Kidney epithelial cell (primary cell): ENCODE measurements at regions not wholly inside any gene's neighbourhood (a gene's known extent, or its start where the extent isn't known, plus 50 kb on each side); places are given as distances from the start of the nearest gene placed in this dataset.

Experiments
- DNase-seq: peaks from one replicate; pipeline ENCODE4 v3.0.0-alpha.2; 2010; ENCODE audit warnings: low read depth
- H3K27me3 ChIP-seq: 2 replicates; pipeline ENCODE4 v1.6.0; 2011; ENCODE audit warnings: low read length; ENCODE audit not compliant: control insufficient read depth, insufficient read depth
- H3K36me3 ChIP-seq: 2 replicates; pipeline ENCODE4 v1.5.1; 2011; ENCODE audit warnings: low read length; ENCODE audit not compliant: control insufficient read depth, insufficient read depth
- H3K4me3 ChIP-seq: 2 replicates; pipeline ENCODE4 v1.5.1; 2011; ENCODE audit warnings: low read depth, mild to moderate bottlenecking, control low read depth, low read length
- TF ChIP-seq, protein P1 (sequence below): IDR thresholded peaks from 2 replicates; pipeline ENCODE4 v1.5.1; 2011; ENCODE audit warnings: mild to moderate bottlenecking, moderate library complexity, low read length, control low read depth, inconsistent platforms; ENCODE audit not compliant: insufficient read depth, poor library complexity, severe bottlenecking

- Histone ChIP-seq H3K36me3 (no peaks in the 10 kb centered on the region), H3K4me3 (no peak overlapping the region), H3K27me3 (no peaks in the 10 kb centered on the region)
- no peak for DNase-seq
- TF ChIP-seq, protein P1, sequence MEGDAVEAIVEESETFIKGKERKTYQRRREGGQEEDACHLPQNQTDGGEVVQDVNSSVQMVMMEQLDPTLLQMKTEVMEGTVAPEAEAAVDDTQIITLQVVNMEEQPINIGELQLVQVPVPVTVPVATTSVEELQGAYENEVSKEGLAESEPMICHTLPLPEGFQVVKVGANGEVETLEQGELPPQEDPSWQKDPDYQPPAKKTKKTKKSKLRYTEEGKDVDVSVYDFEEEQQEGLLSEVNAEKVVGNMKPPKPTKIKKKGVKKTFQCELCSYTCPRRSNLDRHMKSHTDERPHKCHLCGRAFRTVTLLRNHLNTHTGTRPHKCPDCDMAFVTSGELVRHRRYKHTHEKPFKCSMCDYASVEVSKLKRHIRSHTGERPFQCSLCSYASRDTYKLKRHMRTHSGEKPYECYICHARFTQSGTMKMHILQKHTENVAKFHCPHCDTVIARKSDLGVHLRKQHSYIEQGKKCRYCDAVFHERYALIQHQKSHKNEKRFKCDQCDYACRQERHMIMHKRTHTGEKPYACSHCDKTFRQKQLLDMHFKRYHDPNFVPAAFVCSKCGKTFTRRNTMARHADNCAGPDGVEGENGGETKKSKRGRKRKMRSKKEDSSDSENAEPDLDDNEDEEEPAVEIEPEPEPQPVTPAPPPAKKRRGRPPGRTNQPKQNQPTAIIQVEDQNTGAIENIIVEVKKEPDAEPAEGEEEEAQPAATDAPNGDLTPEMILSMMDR, result no peak
Observed at GRCh38 chr13:50152655-50153309, 137.5 kb downstream of the KCNRG start.

DNA sequence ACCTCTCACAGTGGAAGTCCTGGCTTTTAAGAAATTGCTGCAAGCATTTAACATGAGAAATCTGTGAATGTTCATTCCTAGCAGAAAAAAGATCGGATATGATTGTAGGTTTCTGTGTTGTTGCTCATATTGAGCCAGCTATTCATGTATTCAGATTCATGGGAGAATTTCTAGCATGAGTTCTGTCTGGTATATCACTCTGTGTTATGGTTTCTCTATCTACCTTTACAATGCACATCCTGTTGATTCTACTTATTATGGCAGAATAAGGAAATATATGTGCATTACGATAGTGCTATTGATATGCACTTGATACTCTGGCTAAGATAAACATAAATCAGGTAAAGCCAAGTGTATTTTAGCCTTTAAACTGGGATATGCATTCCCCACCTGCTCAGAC is 138.2 kb downstream of the KCNRG start:
- H3K27me3 ChIP-seq, result no peaks in the 10 kb centered on the region
- no peak for DNase-seq
- no peak overlapping the region for H3K4me3 ChIP-seq
- TF ChIP-seq, protein P1, result no peak
- H3K36me3 ChIP-seq, result no peaks in the 10 kb centered on the region

DNA sequence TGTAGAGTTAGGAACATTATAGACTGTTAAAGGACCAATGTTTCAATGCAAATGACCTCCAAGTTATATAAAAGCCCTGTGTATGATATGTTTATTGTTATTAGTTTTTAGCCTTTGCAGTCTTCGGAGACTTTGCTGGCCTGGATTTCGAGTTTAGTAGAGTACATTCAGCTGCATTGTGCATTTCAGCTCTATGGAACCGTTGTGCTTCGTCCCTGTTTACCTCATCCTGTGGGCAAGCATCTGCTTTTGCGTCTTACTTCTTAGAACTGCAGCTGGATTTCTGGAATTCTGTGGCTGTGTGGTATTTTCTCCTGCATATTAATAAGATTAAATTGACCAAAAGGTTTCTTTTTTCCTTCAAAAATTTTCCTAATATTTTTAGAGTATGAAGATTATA is 138.6 kb downstream of the KCNRG start:
- DNase-seq, result no peak
- Histone ChIP-seq H3K27me3 (no peaks in the 10 kb centered on the region), H3K4me3 (no peak overlapping the region), H3K36me3 (no peaks in the 10 kb centered on the region)
- TF ChIP-seq, protein P1, result no peak

GRCh38 chr13:50154697-50155096 is 139.5 kb downstream of the KCNRG start:
- H3K4me3 ChIP-seq, result no peak overlapping the region
- H3K36me3 ChIP-seq, result no peaks in the 10 kb centered on the region
- H3K27me3 ChIP-seq, result no peaks in the 10 kb centered on the region
- no peak for DNase-seq
- TF ChIP-seq, protein P1, result no peak

DNA sequence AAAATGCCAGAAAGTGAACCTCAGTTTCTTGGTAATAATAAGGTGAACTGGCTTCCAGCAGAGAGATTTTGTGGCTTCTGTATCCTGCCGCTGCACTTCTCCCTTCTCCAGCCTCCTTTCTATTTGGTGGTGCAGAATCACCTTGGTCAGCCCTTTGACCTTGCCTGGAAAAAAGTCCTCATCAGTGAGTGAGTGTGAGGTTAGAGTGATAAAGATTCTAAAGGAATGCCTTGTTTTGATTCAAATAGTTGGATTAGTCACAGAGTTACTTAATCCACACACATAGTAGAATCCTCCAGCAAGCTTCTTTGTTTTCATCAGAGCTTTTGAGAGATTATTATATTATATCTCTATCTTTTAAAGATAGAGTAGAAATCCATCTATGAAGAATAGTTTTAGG is 140.9 kb downstream of the KCNRG start:
- no peaks in the 10 kb centered on the region for H3K27me3 ChIP-seq
- TF ChIP-seq, protein P1, result no peak
- peak; percentile 21 for DNase-seq

GRCh38 chr13:50156561-50157127 is 141.4 kb downstream of the KCNRG start:
- TF ChIP-seq, protein P1, result no peak
- DNase-seq, result no peak
- Histone ChIP-seq H3K4me3 (no peak overlapping the region), H3K27me3 (no peaks in the 10 kb centered on the region), H3K36me3 (no peaks in the 10 kb centered on the region)

More for the DNA sequence above, 140.9 kb downstream of the KCNRG start:
- no peaks in the 10 kb centered on the region for H3K36me3 ChIP-seq
- H3K4me3 ChIP-seq, result no peak overlapping the region
